HL-60 (cell line): ENCODE measurements at regions not wholly inside any gene's neighbourhood (a gene's known extent, or its start where the extent isn't known, plus 50 kb on each side); places are given as distances from the start of the nearest gene placed in this dataset.

Experiments used
- DNase-seq, 2 experiments: peaks; one replicate each; pipeline ENCODE4 v3.0.0-alpha.2; 2010 to 2020; ENCODE audit warnings: low read depth in 1 of 2, low spot score in 1 of 2
- H3K27ac ChIP-seq: fragments of 250-450 bp; sonication (Bioruptor Pico); replicated peaks from 2 replicates; pipeline ENCODE4 v1.5.1; 2020; ENCODE audit warnings: mild to moderate bottlenecking, moderate library complexity
- H3K27me3 ChIP-seq: fragments of 250-450 bp; sonication (Bioruptor Pico); 2 replicates; pipeline ENCODE4 v1.5.1; 2021; ENCODE audit warnings: mild to moderate bottlenecking, moderate library complexity; ENCODE audit not compliant: insufficient read depth, poor library complexity, severe bottlenecking
- H3K4me3 ChIP-seq: replicated peaks from 2 replicates; pipeline ENCODE4 v1.5.1; 2011; ENCODE audit warnings: mild to moderate bottlenecking, control low read depth, low read length; ENCODE audit not compliant: insufficient read depth
- CTCF ChIP-seq: IDR thresholded peaks from one replicate; pipeline ENCODE4 v1.5.1; 2011; ENCODE audit warnings: low read length, control low read depth, inconsistent platforms; ENCODE audit not compliant: insufficient read depth
- GABPA ChIP-seq: IDR thresholded peaks from 2 replicates; pipeline ENCODE4 v1.6.1; 2012; ENCODE audit warnings: low read depth
- POLR2AphosphoS5 ChIP-seq: IDR thresholded peaks from 2 replicates; pipeline ENCODE4 v1.6.1; 2012; ENCODE audit warnings: low read depth
- REST ChIP-seq: IDR thresholded peaks from 2 replicates; pipeline ENCODE4 v1.6.1; 2012; ENCODE audit warnings: low read depth; ENCODE audit not compliant: insufficient replicate concordance
- SPI1 ChIP-seq: IDR thresholded peaks from 2 replicates; pipeline ENCODE4 v1.6.1; 2012; ENCODE audit warnings: low read depth, mild to moderate bottlenecking, borderline replicate concordance

- TF ChIP-seq SPI1 (no peak), GABPA (no peak), POLR2AphosphoS5 (no peak), CTCF (no peak), REST (no peak)
- DNase-seq = no peak
- no peak overlapping the region for H3K4me3 ChIP-seq
- H3K27me3 ChIP-seq = no peaks in the 10 kb centered on the region
- no peak overlapping the region for H3K27ac ChIP-seq
These were observed 52.9 kb upstream of the ELAC2 start for GRCh38 chr17:13070732-13071131.

GRCh38 chr17:13067629-13068303 lies 49.9 kb upstream of the ELAC2 start:
- DNase-seq = no peak
- H3K4me3 ChIP-seq = no peak overlapping the region
- no peak for TF ChIP-seq REST
- TF ChIP-seq SPI1 = no peak
- TF ChIP-seq GABPA = no peak
- no peak for TF ChIP-seq POLR2AphosphoS5
- TF ChIP-seq CTCF = no peak
- no peak overlapping the region for H3K27ac ChIP-seq
- no peaks in the 10 kb centered on the region for H3K27me3 ChIP-seq
